Thoracic aorta (tissue), 2 donors: ENCODE measurements at regions not wholly inside any gene's neighbourhood (a gene's known extent, or its start where the extent isn't known, plus 50 kb on each side); places are given as distances from the start of the nearest gene placed in this dataset.

Experiments
- ATAC-seq: fragments of 150-250 bp; one replicate; pipeline ENCODE4 v1.8.0; 2017; ENCODE audit warnings: low read depth; ENCODE audit not compliant: insufficient number of reproducible peaks, low FRiP score
- DNase-seq: peaks from one replicate; pipeline ENCODE4 v3.0.0-alpha.2; 2020; ENCODE audit warnings: low spot score
- H3K27ac ChIP-seq, 2 donors: fragments of 200-600 bp; sonication (generic); 1 replicate in 1 of 2; 2 replicates in 1 of 2; pipeline ENCODE4 v1.5.1; 2016; ENCODE audit warnings: mild to moderate bottlenecking in 2 of 2, moderate library complexity in 2 of 2
- H3K27me3 ChIP-seq: fragments of 200-600 bp; sonication (generic); replicated peaks from 2 replicates; pipeline ENCODE4 v1.6.0; 2016; ENCODE audit warnings: mild to moderate bottlenecking; ENCODE audit not compliant: insufficient read depth
- H3K36me3 ChIP-seq: fragments of 200-600 bp; sonication (generic); one replicate; pipeline ENCODE4 v1.5.1; 2016
- H3K4me1 ChIP-seq, 2 donors: fragments of 200-600 bp; sonication (generic); 1 replicate in 1 of 2; 2 replicates in 1 of 2; pipeline versions ENCODE4 v1.5.1 to v1.6.0; 2016; ENCODE audit warnings: low read depth in 2 of 2, mild to moderate bottlenecking in 1 of 2; ENCODE audit not compliant: control insufficient read depth in 1 of 2
- H3K4me3 ChIP-seq: fragments of 200-600 bp; sonication (generic); 2 replicates; pipeline ENCODE4 v1.5.1; 2016; ENCODE audit warnings: mild to moderate bottlenecking
- H3K9me3 ChIP-seq: fragments of 200-600 bp; sonication (generic); 2 replicates; pipeline ENCODE4 v1.5.1; 2016
- CTCF ChIP-seq: fragments of 200-600 bp; sonication (generic); IDR thresholded peaks from one replicate; pipeline ENCODE4 v1.5.1; 2019; ENCODE audit warnings: antibody characterized with exemption

DNA sequence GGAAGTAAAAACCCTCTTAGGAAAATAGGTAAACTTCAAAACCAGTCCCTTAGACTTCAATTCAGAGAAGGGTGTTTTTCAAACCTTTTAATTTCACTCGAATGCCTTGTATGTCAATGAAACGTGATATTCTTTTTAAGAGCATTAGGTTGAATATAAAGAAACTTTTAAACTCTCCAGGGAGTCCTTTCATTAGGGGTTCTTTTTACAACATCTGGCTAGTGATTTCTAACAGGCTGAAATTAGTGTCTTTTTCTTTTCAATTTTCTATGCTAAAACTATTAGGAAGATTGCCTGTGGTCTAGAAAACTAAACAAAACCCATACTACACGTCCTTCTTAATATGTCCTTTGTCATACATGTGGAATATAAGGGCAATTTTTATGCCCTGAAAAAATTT is 569.7 kb upstream of the CITED2 start:
- Histone ChIP-seq H3K27me3 (no peaks in the 10 kb centered on the region), H3K4me3 (no peak overlapping the region), H3K4me1 (peaks cover 27 to 39% of the 10 kb centered on the region in 2 donors), H3K27ac (peak overlapping the region; percentile 34 to 76), H3K9me3 (no peaks in the 10 kb centered on the region), H3K36me3 (no peaks in the 10 kb centered on the region)
- ATAC-seq (no peak), DNase-seq (no peak)
- TF ChIP-seq CTCF = no peak

GRCh38 chr6:139943391-139943790 is 568.9 kb upstream of the CITED2 start:
- peaks cover 27 to 39% of the 10 kb centered on the region in 2 donors for H3K4me1 ChIP-seq
- ATAC-seq = peak; percentile 92
- H3K9me3 ChIP-seq = no peaks in the 10 kb centered on the region
- no peak overlapping the region for H3K4me3 ChIP-seq
- H3K27ac ChIP-seq = peak overlapping the region; percentile 34 to 76
- no peaks in the 10 kb centered on the region for H3K36me3 ChIP-seq
- TF ChIP-seq CTCF = no peak
- H3K27me3 ChIP-seq = no peaks in the 10 kb centered on the region
- no peak for DNase-seq

DNA sequence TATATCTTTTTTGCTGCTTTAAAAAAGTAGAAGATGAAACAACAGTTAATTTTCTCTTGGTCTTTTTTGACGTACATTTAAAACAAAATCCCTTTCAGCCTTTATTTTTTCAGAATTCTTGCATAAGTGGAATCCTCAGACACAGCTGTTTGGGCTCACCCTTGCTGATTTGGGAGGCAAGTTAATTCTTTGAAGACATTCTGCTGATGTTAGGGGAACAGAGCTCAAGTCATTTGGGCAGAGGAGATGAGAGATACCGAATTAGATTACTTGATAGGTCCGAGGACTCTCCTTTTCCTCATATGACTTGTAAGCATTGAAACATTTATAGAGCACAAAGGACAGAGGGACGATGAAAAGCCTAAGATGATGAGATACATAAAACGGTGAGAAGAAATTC is 567.9 kb upstream of the CITED2 start:
- no peak for ATAC-seq
- no peak for TF ChIP-seq CTCF
- Histone ChIP-seq H3K27ac (peak overlapping the region; percentile 67 to 76), H3K27me3 (no peaks in the 10 kb centered on the region), H3K9me3 (no peaks in the 10 kb centered on the region), H3K4me1 (peaks cover 27 to 39% of the 10 kb centered on the region in 2 donors), H3K4me3 (no peak overlapping the region), H3K36me3 (no peaks in the 10 kb centered on the region)
- DNase-seq = no peak

- H3K9me3 ChIP-seq = no peaks in the 10 kb centered on the region
- H3K36me3 ChIP-seq = no peaks in the 10 kb centered on the region
- TF ChIP-seq CTCF = no peak
- DNase-seq (no peak), ATAC-seq (no peak)
- H3K4me1 ChIP-seq = peaks cover 27 to 39% of the 10 kb centered on the region in 2 donors
- no peaks in the 10 kb centered on the region for H3K27me3 ChIP-seq
- H3K4me3 ChIP-seq = no peak overlapping the region
- peak overlapping the region in 1 of 2 donors; percentile 76 for H3K27ac ChIP-seq
Measured at GRCh38 chr6:139941826-139942225, 567.4 kb upstream of the CITED2 start.

- ATAC-seq (peak; percentile 8), DNase-seq (no peak)
- H3K4me3 ChIP-seq = peak overlapping the region; percentile 61
- no peaks in the 10 kb centered on the region for H3K27me3 ChIP-seq
- H3K4me1 ChIP-seq = peaks cover 27 to 39% of the 10 kb centered on the region in 2 donors
- no peaks in the 10 kb centered on the region for H3K9me3 ChIP-seq
- H3K36me3 ChIP-seq = no peaks in the 10 kb centered on the region
- H3K27ac ChIP-seq = peak overlapping the region; percentile 32 to 53
- TF ChIP-seq CTCF = no peak
Measured at GRCh38 chr6:139940741-139941729, 566.6 kb upstream of the CITED2 start.
